Right kidney (tissue), 1 donor: ENCODE measurements at regions not wholly inside any gene's neighbourhood (a gene's known extent, or its start where the extent isn't known, plus 50 kb on each side); places are given as distances from the start of the nearest gene placed in this dataset.
"Not testable (repeated sequence)": the region's sequence is repeated elsewhere in the genome, so short reads cannot be mapped to it uniquely, and the experiment has no call there.

Source experiments
- DNase-seq: peaks from one replicate; pipeline ENCODE4 v3.0.0-alpha.2; 2016

DNA sequence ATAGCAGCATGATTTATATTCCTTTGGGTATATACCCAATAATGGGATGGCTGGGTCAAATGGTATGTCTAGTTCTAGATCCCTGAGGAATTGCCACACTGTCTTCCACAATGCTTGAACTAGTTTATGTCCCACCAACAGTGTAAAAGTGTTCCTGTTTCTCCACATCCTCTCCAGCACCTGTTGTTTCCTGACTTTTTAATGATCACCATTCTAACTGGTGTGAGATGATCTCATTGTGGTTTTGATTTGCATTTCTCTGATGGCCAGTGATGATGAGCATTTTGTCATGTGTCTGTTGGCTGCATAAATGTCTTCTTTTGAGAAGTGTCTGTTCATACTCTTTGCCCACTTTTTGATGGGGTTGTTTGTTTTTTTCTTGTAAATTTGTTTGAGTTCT is 54.0 kb upstream of the GPR89A start:
- DNase-seq: not testable (repeated sequence)

DNA sequence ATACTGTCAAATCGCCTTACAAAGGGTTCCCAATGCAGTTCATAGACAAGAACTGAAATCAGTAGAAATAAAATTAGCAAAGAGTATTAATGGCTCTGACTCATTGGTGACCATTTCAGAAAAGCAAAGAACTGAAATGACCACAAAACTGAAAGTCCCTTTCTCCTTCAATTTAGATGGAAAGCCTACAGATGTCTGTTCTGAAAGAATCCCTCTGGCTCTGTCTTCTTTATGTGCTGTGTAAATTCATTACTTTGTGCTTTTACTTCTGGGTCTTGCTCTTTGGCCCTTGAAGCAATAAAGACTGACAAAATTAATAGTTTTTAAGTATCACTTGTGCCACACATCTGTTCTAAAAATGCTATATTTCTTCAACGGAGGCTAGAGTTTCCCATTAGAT is 62.7 kb upstream of the GPR89A start:
- DNase-seq: no peak

DNA sequence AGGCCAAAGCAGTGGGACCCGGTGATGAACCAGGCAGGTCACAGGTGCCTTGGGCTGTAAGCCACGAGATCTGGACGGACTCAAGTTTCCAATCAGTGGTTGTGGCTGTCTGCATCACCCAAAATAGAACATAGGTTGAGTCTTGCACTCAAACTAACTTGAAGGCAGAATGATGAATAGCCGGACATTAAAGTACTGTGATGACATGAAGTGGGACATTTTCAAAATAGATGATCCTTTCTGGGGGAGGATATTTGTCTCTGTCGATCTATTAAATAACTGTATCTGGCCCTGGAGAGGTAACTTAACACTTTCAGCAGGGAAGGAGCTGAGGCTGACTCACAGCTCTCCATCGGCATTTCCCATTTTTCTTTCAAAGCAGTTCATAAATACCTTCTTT is 66.1 kb upstream of the GPR89A start:
- not testable (repeated sequence) for DNase-seq

DNA sequence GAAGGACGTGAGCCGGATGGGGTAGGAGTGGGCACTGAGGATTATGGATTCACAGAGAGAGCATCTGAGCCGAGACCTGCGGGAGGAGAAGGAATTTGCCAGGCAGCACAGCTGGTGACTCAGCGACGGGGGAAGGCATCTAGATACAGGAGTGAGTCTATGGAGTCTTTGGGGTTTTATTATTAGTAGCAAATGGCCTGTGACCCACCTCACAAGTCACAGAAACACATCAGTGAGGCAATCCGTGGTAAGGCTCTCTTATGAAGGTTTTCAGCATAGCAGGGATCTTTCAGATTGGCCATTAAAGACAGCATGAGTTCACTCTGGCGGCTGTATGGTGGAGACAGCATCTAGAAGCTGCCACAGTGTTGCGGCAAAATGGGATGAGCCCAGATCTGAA is 66.5 kb upstream of the GPR89A start:
- DNase-seq: not testable (repeated sequence)

DNA sequence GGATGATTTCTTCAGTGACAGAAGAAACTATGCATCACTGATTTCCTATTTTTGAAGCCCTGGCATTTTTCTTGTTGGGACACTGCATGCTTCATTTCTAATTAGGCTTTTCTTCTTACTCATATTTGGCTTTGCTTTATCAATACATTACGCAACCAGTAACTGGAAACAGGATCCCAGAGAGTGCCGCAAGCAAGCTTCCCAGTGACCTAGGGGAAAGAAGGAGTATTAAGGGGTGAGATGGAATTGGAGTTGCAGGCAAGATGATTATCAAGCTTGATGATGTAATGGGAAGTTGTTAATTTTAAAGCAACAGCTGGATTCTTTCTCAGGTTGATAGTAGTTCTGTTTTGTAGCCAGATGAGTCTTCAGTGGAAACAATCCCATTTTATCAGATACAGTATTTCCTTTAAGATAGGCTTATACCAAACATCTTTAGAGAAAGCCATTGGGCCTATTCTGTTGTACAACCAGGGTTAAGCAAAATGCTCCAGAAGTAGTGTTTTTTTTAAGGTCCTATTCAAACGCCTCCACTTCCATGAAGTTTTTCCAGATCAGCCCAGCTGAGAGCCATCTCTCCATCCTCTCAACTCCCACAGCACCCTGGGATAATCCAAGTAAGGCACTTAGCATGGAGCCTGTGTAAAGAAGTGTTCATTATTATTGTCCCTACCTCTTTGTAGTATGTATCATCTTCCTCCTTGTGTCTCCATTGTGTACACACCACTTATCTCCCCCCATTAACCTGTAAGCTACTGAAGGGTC is 69.5 kb upstream of the GPR89A start:
- DNase-seq: not testable (repeated sequence)

DNA sequence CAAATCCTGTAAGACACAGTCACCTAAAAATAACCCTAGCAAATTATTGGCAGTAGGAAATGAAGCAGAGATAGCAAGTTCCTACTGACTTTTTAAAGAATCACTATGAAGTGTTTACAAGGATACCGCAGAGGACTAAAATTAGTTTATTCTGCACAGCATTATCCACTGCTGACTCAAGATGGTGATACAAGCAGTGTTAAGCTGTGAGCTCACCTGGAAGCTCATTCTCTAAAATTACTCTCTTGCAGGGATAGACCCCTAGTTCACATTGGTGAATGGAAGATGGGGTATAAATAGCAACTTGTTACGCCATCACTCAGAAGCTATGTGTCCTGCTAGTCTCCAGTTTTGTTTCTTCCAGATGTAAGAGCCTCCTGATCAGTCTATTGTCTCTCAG is 70.8 kb upstream of the GPR89A start:
- not testable (repeated sequence) for DNase-seq

DNA sequence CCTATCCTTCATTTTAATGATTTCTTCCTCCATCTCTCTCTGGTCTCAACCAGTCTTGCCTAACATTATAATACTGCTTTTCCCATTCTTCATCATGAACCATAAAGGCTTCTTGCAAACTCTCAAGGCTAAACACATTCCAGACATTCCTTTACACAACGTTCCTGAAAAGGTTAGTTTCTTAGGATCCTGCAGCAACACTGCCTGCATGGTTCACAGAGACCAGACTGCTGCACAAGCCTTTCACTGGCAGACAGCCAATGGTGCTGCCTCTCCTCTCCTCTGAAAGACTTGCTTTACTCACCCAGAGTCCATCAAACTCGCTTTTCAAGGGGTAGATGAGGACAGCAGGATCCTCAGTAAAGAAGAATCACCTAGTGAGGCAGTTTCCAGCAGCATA is 72.3 kb upstream of the GPR89A start:
- not testable (repeated sequence) for DNase-seq

DNA sequence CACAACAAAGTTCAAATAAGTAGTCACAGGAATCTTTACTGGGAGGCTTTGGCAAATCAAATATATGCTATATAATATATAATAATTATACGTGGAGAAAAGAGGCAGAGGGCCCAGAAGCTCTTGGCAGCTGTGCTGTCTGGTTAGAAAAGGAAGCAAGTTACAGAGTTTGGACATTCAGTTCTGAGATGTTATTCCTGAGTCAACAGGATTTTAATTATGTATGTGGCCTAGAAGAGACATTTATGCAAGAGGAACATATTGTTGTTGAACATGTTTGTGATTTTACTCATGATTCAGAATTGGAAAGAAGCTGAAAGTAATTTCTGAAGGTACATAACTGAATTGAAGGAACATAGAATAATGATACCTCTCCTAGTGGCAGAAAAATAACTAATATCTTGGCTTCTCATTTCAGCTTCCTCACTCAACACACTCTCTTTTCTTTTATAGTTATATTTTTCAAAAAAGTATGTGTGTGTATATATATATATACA is 79.7 kb upstream of the GPR89A start:
- DNase-seq: not testable (repeated sequence)

DNA sequence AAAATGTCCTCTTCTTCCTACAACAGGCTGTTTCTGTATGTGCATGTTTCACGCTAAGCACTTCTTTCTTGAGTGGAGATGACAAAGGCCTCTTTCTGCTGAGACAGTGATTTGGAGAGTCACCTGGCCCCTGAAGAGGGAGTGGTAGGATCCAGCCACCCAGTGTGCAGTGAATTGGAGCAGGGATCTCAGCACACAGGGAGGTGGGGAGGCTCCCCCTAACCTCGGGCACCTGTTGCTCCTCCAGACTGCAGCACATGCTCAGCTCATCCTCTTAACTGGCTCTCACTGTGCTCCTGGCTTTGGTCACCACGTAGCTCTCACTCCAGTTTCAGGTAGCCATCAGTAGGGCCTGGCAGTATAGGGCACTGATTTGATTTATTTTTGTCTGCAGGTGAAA is 87.6 kb upstream of the GPR89A start:
- not testable (repeated sequence) for DNase-seq

DNA sequence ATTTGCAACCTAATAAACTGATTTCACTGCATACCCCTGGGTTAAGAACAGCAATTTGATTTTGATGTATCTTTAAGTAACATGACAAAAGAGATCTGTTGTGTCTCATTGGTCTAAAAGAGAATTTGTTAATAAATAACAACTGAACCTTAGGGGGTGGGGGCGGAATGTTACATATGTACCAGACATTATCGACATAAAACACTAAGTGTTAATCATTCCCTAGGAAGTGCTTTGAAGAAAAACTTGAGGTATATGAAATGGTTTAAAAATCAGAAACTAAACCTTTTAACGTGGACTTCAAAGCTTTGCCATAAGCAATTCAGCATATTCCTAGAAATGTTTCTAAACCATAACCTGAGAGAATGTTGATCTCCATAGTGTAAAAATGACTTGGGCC is 88.5 kb upstream of the GPR89A start:
- not testable (repeated sequence) for DNase-seq

DNA sequence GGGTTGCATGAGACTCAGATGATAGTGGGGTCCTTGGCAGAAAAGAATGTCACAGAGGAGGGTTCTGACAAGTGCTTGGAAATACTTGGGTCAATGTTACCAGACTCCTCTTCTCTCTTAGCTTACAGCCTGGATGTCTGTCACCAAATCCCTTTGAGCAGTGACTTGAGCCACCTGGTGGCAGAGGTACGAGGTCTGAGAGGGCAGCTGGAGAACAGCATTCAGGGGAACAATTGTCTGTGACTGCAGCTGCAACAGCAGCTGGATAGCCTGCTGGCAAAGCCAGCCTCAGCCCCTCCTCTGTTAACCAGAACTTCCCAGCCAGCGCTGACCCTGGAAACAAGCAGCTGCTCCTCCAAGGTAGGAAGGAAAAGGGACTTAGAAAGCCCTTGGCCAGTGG is 87.6 kb upstream of the NBPF20 start:
- DNase-seq: not testable (repeated sequence)

DNA sequence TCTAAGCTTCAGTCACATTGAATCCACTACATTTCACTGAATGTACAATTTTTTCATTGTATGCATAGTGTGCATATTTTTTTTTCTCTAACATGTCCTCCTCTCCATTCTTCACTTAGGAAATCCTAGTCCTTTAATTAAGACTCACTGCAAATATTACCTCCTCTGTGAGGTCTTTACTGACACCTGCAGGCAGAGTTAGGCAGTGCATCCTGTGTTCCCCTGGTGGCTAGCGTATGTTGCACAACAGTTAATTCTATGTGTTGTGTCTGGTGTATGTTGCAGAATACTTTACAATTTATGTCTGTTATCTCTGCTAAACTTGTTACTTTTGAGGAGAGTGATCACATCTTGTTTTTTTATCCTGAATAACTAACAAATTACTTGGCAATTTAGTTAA is 82.7 kb upstream of the NBPF20 start:
- DNase-seq: not testable (repeated sequence)

DNA sequence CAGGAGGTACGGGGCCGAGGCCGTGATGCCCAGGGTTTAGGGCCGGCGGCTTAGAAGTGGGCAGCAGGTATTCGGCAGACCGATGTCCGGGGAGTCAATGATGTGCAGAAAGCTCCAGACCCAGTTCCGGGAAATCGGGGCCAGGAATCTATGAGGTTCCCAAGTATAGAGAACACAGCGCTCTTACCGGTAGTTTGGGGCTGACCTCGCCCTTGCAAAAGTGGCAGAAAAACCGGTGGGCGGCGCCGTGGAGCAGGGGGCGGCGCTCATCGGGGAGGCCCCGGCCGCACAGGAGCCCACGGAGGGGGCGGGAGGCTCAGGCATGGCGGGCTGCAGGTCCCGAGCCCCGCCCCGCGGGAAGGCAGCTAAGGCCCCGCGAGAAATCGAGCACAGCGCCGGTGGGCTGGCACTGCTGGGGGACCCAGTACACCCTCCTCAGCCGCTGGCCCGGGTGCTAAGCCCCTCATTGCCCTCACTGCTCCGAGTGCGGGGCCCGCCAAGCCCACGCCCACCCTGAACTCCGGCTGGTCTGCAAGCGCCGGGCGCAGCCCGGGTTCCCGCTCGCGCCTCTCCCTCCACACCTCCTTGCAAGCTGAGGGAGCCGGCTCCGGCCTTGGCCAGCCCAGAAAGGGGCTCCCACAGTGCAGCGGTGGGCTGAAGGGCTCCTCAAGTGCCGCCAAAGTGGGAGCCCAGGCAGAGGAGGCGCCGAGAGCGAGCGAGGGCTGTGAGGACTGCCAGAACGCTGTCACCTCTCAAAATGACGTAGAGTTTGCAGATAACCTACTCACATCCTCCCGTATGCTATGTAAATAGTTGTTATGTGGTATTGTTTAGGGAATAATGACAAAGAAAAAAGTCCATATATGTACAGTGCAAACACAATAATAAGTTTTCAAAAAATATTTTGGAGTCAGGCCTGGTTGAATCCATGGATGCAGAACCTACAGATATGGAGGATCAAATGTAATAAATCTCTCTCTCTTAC is 80.6 kb upstream of the NBPF20 start:
- not testable (repeated sequence) for DNase-seq

DNA sequence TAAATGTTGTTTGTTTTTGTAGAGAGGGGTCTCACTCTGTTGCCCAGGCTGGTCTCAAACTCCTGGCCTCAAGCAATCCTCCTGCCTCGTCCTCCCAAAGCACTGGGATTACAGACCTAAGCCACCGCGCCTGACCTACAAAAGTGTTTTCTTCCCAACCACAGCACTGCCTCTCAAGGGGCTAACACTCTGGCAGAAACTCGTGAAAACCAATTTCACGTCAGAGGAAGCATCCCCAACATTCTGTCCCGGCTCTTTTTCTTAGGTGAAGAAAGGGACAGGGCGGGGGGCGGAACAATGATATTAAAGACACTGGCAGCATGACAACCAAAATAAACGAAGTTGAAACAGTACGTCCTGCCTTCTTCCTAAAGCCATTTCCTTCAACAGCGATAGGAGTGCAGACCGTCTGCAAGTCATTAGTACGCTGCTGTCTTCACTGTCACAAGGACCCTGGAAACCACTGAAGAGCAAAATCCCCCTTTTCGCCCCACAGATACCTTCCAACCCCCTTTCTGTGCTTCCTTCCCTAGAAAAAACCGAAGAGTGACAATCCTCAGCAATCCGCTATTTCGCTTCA is 79.5 kb upstream of the NBPF20 start:
- not testable (repeated sequence) for DNase-seq

DNA sequence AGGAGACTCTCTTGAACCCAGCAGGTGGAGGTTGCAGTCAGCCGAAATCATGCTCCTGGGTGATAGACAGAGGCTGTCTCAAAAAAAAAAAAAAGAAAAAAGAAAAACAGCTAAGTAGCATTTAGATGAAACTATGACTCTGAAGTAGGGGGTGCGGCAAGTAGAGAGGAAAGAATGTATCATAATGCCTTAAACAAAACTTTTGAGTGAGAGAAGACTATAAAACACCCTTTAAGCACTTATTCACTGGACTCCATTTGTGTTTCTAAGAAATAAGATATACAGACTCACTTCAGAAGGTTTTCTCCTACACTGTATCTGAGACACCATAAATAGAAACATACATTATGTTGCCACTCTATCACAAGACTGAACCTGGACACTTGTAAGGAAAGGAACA is 78.9 kb upstream of the NBPF20 start:
- DNase-seq: not testable (repeated sequence)

DNA sequence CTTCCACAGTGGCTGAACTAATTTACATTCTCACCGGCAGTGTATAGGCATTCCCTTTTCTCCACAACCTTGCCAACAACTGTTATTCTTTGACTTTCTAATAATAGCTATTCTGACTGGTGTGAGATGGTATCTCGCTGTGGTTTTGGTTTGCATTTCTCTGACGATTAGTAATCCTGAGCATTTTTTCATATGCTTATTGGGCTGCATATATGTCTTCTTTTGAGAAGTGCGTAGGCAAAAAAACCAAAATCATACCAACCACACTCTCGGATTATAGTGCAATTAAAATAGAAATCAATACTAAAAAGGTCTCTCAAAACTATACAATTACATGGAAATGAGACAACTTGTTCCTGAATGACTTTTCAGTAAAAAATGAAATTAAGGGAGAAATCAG is 74.8 kb upstream of the NBPF20 start:
- DNase-seq: not testable (repeated sequence)

DNA sequence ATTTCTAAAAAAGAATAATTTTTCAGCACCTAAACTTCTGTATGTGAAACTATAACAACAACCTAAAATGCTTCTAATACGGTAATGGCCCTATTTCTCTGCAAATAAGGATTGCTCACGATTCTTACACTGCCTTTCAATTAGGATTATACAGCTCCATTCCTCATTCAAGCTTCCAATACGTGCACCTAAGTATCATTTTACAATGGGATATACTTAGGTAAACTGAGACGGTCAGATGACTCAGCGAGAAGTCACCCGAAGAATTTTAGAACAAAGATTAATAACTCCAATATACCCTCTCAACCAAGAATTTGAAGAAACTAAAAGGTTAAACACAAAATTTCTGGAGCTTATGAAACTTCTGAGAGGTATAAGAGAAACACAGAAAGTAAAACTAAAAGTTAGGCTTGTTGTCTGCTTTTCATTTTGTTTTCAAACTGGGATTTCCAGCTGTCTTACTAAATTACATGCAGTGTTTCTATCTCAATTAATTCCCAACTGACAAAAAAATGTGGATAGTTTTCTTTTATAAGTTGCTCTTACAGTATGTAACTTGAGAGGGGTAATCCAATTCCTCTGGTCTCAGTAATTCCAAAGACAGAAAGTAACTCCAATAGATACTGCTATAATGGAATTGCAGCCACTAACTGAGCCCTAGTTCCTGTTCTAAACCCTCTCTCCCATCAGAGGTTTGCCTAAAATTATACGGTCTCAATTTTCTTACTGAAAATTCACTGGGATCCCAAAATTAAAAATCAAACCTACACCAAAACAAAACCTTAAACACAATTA is 69.9 kb upstream of the NBPF20 start:
- not testable (repeated sequence) for DNase-seq

DNA sequence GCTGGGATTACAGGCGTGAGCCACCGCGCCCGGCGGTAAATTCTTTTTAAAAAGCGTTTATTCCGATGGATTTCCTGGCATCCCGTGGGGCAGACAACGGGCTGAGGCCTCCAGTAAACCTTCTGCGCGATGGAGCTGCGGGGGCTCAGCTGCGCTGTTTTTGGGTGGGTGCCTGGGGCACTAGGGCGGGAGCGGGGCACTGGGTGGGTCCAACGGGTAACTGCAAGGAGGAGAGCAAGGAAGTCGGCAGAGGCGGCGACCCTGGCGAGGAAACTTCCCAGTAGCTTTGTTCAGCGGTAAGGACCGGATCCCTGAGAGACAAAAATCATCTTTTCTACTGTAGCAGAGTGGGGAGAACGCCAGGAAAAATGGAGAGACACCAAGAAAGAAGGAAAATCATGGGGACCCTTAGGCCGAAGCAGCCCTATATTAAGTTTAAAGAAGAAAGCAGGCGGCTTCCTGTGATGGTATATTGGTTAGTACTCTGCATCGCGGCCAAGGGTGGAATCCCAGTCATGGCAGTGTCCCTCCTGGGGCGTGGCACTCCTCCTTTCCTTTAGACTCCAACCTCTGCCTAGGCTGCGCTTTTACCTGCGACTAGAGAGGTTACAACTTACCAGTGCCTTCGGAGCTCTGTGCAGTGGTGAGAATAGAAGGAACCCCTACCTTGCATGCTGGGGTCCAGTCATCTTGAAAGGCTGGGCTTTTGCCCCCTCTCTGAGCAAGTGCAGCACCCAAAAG is 63.0 kb upstream of the NBPF20 start:
- DNase-seq: not testable (repeated sequence)

DNA sequence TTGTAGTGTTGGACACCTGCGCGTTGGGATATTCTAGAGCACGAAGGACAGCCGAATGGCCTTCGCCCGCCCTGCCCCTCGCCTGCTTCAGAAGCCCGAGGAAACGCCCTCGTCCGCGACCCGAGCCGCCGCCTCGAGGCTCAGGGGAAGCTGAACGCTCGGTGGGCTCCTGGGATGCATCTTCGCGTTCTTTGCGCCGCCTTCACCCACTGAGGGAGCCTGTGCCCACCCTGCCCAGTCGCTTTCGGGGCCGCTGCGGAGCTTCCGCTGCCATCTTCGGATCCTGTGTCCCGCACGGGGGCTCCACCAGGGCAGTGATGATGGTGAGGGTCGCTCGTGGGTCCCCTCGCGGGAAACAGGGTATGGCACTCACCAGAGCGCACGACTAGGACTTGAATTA is 61.8 kb upstream of the NBPF20 start:
- peak; percentile 15 for DNase-seq

DNA sequence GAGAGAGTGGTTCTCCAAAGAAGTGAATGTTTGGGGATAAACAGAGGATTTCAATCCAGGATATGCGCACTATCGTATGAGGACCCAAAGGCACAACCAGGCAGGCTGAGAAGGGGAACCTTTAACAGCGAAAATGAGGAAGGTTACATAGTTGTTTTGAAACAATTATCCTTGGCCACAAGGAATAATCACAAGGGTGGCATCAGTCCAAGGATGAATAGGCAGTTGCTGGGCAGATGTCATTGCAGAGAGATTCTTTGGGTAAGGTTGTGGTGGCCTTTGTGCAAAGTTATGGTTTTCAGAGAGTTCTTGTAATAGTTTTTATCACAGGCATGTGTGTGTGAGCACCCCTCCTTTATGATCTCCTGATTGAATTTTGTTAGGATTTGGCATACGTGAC is 58.9 kb upstream of the NBPF20 start:
- DNase-seq: not testable (repeated sequence)
